Kidney tubule cell (primary cell): ENCODE measurements at regions not wholly inside any gene's neighbourhood (a gene's known extent, or its start where the extent isn't known, plus 50 kb on each side); places are given as distances from the start of the nearest gene placed in this dataset.
"Not testable (repeated sequence)": the region's sequence is repeated elsewhere in the genome, so short reads cannot be mapped to it uniquely, and the experiment has no call there.

ENCODE experiments used
- DNase-seq: peaks from one replicate; pipeline ENCODE4 v3.0.0-alpha.2; 2018; ENCODE audit warnings: low spot score

GRCh38 chr16:88268186-88268970 lies 114.4 kb upstream of the ZNF469 start:
- DNase-seq, result not testable (repeated sequence)

GRCh38 chr16:88270171-88270790 lies 112.5 kb upstream of the ZNF469 start:
- DNase-seq, result not testable (repeated sequence)

GRCh38 chr16:88271296-88271695 lies 111.5 kb upstream of the ZNF469 start:
- not testable (repeated sequence) for DNase-seq

- not testable (repeated sequence) for DNase-seq
Measured at GRCh38 chr16:88271776-88272175, 111.0 kb upstream of the ZNF469 start.

GRCh38 chr16:88272437-88272836 lies 110.3 kb upstream of the ZNF469 start:
- not testable (repeated sequence) for DNase-seq

- not testable (repeated sequence) for DNase-seq
Measured at GRCh38 chr16:88274126-88274750, 108.5 kb upstream of the ZNF469 start.

GRCh38 chr16:88274847-88275246 lies 107.9 kb upstream of the ZNF469 start:
- no peak for DNase-seq

GRCh38 chr16:88275336-88276122 lies 107.2 kb upstream of the ZNF469 start:
- not testable (repeated sequence) for DNase-seq

GRCh38 chr16:88276123-88276588 lies 106.6 kb upstream of the ZNF469 start:
- DNase-seq, result not testable (repeated sequence)

GRCh38 chr16:88276591-88276990 lies 106.2 kb upstream of the ZNF469 start:
- DNase-seq, result no peak

- DNase-seq, result no peak
Measured at GRCh38 chr16:88279998-88280397, 102.8 kb upstream of the ZNF469 start.

- no peak for DNase-seq
Measured at GRCh38 chr16:88281858-88282563, 100.7 kb upstream of the ZNF469 start.

GRCh38 chr16:88282564-88283395 lies 100.0 kb upstream of the ZNF469 start:
- no peak for DNase-seq

- no peak for DNase-seq
Measured at GRCh38 chr16:88283596-88283995, 99.2 kb upstream of the ZNF469 start.

- no peak for DNase-seq
Measured at GRCh38 chr16:88284101-88284500, 98.7 kb upstream of the ZNF469 start.

- no peak for DNase-seq
Measured at GRCh38 chr16:88284626-88285513, 97.9 kb upstream of the ZNF469 start.

GRCh38 chr16:88285514-88285822 lies 97.3 kb upstream of the ZNF469 start:
- no peak for DNase-seq

- no peak for DNase-seq
Measured at GRCh38 chr16:88286301-88286923, 96.3 kb upstream of the ZNF469 start.

GRCh38 chr16:88287219-88287618 lies 95.5 kb upstream of the ZNF469 start:
- peak; percentile 29 for DNase-seq
